HG02588 (cell line): ENCODE measurements at regions not wholly inside any gene's neighbourhood (a gene's known extent, or its start where the extent isn't known, plus 50 kb on each side); places are given as distances from the start of the nearest gene placed in this dataset.

Source experiments
- ATAC-seq: cut with Tn5 transposase; IDR thresholded peaks from one replicate; pipeline ENCODE4 v1.9.1; 2021; ENCODE audit warnings: mild to moderate bottlenecking, moderate library complexity; ENCODE audit not compliant: unreplicated experiment

GRCh38 chr17:31593806-31594205, 202.3 kb downstream of the RAB11FIP4 start:
- ATAC-seq: no peak

DNA sequence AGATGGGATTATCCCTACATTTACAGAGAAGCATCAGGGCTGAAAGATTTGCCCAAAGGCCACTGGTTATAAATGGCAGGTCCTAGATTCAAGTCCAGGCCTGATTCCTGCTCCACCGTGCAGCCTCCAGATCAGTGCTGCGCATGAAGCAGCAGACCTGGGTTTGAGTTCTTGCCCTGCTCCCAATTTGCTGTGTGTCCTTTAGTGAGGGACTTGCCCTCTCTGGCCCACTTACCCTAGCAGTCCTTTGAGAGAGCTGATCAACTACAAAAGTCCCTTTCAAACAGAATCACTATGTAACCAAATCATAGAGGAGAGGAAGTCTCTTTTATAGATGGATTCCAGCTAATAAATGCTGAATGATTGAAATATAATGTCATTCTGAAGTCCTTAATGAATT, 200.4 kb downstream of the RAB11FIP4 start:
- no peak for ATAC-seq

DNA sequence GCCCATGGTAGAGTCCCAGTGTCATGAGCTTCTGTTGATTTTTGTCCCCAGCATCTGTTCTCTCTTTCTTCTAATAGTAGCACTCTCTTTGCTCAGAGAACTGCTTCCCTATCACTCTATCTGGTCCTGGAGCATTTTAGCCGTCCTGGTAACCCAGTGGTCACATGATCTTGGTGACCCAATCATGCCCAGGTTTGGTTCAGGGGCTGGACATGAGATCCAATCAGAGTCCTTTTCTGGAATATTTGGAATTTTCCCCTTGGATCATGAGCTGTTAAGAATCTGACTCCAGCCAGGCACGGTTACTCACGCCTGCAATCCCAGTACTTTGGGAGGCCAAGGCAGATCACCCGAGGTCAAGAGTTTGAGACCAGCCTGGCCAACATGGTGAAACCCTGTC, 197.0 kb downstream of the RAB11FIP4 start:
- ATAC-seq: no peak

DNA sequence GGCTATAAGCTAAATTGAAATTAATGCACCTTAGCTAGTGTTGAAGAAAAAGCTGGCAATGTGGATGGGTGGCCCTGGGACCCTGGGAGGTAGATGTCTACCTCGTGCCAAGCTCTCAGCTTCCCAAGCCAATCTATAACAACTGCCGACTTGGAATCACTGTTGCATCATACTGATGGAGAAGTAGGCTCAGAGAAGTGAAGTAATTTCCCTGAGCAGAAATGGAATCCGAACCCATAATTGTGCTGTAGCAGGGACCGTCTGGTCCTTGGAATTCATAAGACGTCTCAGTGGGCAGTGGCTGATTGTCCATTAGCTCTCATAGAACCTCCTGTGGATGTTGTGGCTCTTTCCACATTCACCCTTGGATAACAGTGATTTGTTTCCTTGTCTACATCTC, 196.6 kb downstream of the RAB11FIP4 start:
- no peak for ATAC-seq
